H9 (cell line): ENCODE measurements at regions not wholly inside any gene's neighbourhood (a gene's known extent, or its start where the extent isn't known, plus 50 kb on each side); places are given as distances from the start of the nearest gene placed in this dataset.

Source experiments
- DNase-seq: peaks from one replicate; pipeline ENCODE4 v3.0.0-alpha.2; 2017
- H2AFZ ChIP-seq: one replicate; pipeline ENCODE4 v1.6.1; 2013; ENCODE audit warnings: mild to moderate bottlenecking, low read length, control low read depth, moderate library complexity
- H2AK5ac ChIP-seq: 2 replicates; pipeline ENCODE4 v1.6.1; 2013; ENCODE audit warnings: low read length, control low read depth, mixed read lengths; ENCODE audit not compliant: insufficient read length
- H2BK120ac ChIP-seq: one replicate; pipeline ENCODE4 v1.6.1; 2013; ENCODE audit warnings: low read depth, mild to moderate bottlenecking, low read length, control low read depth, inconsistent platforms; ENCODE audit not compliant: poor library complexity, severe bottlenecking
- H2BK12ac ChIP-seq: 2 replicates; pipeline ENCODE4 v1.6.1; 2013; ENCODE audit warnings: low read length, control low read depth, mixed read lengths, low read depth; ENCODE audit not compliant: insufficient read length
- H2BK15ac ChIP-seq: 2 replicates; pipeline ENCODE4 v1.6.1; 2013; ENCODE audit warnings: low read depth, low read length, control low read depth
- H2BK20ac ChIP-seq: one replicate; pipeline ENCODE4 v1.6.1; 2013; ENCODE audit warnings: low read depth, mild to moderate bottlenecking, low read length, control low read depth, inconsistent platforms; ENCODE audit not compliant: poor library complexity, severe bottlenecking
- H2BK5ac ChIP-seq: 2 replicates; pipeline ENCODE4 v1.6.1; 2013; ENCODE audit warnings: low read length, control low read depth, mixed read lengths; ENCODE audit not compliant: insufficient read length
- H3K14ac ChIP-seq: 2 replicates; pipeline ENCODE4 v1.6.1; 2013; ENCODE audit warnings: low read length, control low read depth; ENCODE audit not compliant: insufficient read depth
- H3K18ac ChIP-seq: 2 replicates; pipeline ENCODE4 v1.6.1; 2013; ENCODE audit warnings: low read depth, mild to moderate bottlenecking, mixed read lengths, low read length, control low read depth; ENCODE audit not compliant: insufficient read length
- H3K23ac ChIP-seq: 2 replicates; pipeline ENCODE4 v1.6.1; 2013; ENCODE audit warnings: low read length, control low read depth, mixed read lengths, low read depth; ENCODE audit not compliant: insufficient read length
- H3K23me2 ChIP-seq: 2 replicates; pipeline ENCODE4 v1.6.1; 2013; ENCODE audit warnings: low read depth, mild to moderate bottlenecking, mixed read lengths, low read length, control low read depth; ENCODE audit not compliant: insufficient read length, poor library complexity, severe bottlenecking
- H3K27ac ChIP-seq: 2 replicates; pipeline ENCODE4 v1.5.1; 2013; ENCODE audit warnings: low read length, control low read depth, mixed read lengths, low read depth; ENCODE audit not compliant: insufficient read length
- H3K27me3 ChIP-seq: 2 replicates; pipeline ENCODE4 v1.6.1; 2013; ENCODE audit warnings: low read length, control low read depth, inconsistent platforms; ENCODE audit not compliant: insufficient read depth
- H3K4ac ChIP-seq: 2 replicates; pipeline ENCODE4 v1.6.1; 2013; ENCODE audit warnings: low read depth, mild to moderate bottlenecking, control low read depth, inconsistent platforms, low read length, moderate library complexity
- H3K4me1 ChIP-seq: 2 replicates; pipeline ENCODE4 v1.6.1; 2013; ENCODE audit warnings: low read length, control low read depth, inconsistent platforms; ENCODE audit not compliant: insufficient read depth
- H3K4me2 ChIP-seq: 2 replicates; pipeline ENCODE4 v1.6.1; 2013; ENCODE audit warnings: low read length, control low read depth, mixed read lengths; ENCODE audit not compliant: insufficient read length, insufficient read depth
- H3K56ac ChIP-seq: 2 replicates; pipeline ENCODE4 v1.6.1; 2013; ENCODE audit warnings: low read depth, mild to moderate bottlenecking, mixed read lengths, low read length, control low read depth; ENCODE audit not compliant: insufficient read length
- H3K79me1 ChIP-seq: 2 replicates; pipeline ENCODE4 v1.6.1; 2013; ENCODE audit warnings: low read depth, mild to moderate bottlenecking, moderate library complexity, low read length, control low read depth, inconsistent platforms; ENCODE audit not compliant: insufficient read depth, poor library complexity, severe bottlenecking
- H3K79me2 ChIP-seq: 2 replicates; pipeline ENCODE4 v1.6.1; 2013; ENCODE audit warnings: low read length, control low read depth, inconsistent platforms; ENCODE audit not compliant: insufficient read depth
- H3K9ac ChIP-seq: 2 replicates; pipeline ENCODE4 v1.6.1; 2013; ENCODE audit warnings: low read length, control low read depth, mixed read lengths; ENCODE audit not compliant: insufficient read length; ENCODE audit errors: extremely low read depth
- H3K9me3 ChIP-seq: one replicate; pipeline ENCODE4 v1.6.1; 2013; ENCODE audit warnings: low read depth, low read length, inconsistent platforms; ENCODE audit not compliant: control insufficient read depth
- H3T11ph ChIP-seq: one replicate; pipeline ENCODE4 v1.6.1; 2013; ENCODE audit warnings: mild to moderate bottlenecking, low read length, control low read depth, inconsistent platforms
- H4K20me1 ChIP-seq: one replicate; pipeline ENCODE4 v1.6.1; 2013; ENCODE audit not compliant: control insufficient read depth, insufficient read length, insufficient read depth
- H4K5ac ChIP-seq: 2 replicates; pipeline ENCODE4 v1.6.1; 2013; ENCODE audit warnings: low read depth, mild to moderate bottlenecking, mixed read lengths, low read length, control low read depth; ENCODE audit not compliant: insufficient read length
- H4K8ac ChIP-seq: replicated peaks from 2 replicates; pipeline ENCODE4 v1.6.1; 2013; ENCODE audit warnings: low read length, control low read depth, mixed read lengths, low read depth; ENCODE audit not compliant: insufficient read length
- H4K91ac ChIP-seq: 2 replicates; pipeline ENCODE4 v1.6.1; 2013; ENCODE audit warnings: low read depth, mild to moderate bottlenecking, moderate library complexity, mixed read lengths, low read length, control low read depth; ENCODE audit not compliant: insufficient read length
- H3K27ac Mint-ChIP-seq, 3 experiments: 2 replicates in 2 of 3; 3 replicates in 1 of 3; pipeline ENCODE4 v1.8.0; 2020 to 2021; ENCODE audit warnings: mixed read lengths in 3 of 3, mild to moderate bottlenecking in 1 of 3, moderate library complexity in 1 of 3
- H3K27me3 Mint-ChIP-seq: 2 replicates; pipeline ENCODE4 v1.8.0; 2021; ENCODE audit warnings: low read depth, mild to moderate bottlenecking, moderate library complexity, mixed read lengths
- H3K36me3 Mint-ChIP-seq, 3 experiments: 2 replicates in 2 of 3; 3 replicates in 1 of 3; pipeline ENCODE4 v1.8.0; 2020 to 2021; ENCODE audit warnings: low read depth in 3 of 3, mixed read lengths in 3 of 3; ENCODE audit not compliant: insufficient read depth in 1 of 3
- H3K4me1 Mint-ChIP-seq, 2 experiments: 2 replicates each; pipeline ENCODE4 v1.8.0; 2020; ENCODE audit warnings: mixed read lengths in 2 of 2
- H3K4me3 Mint-ChIP-seq, 2 experiments: 2 replicates in 1 of 2; 3 replicates in 1 of 2; pipeline ENCODE4 v1.8.0; 2020 to 2021; ENCODE audit warnings: mild to moderate bottlenecking in 2 of 2, mixed read lengths in 2 of 2, moderate library complexity in 1 of 2
- H3K9me3 Mint-ChIP-seq, 2 experiments: 2 replicates in 1 of 2; 3 replicates in 1 of 2; pipeline ENCODE4 v1.8.0; 2020; ENCODE audit warnings: mild to moderate bottlenecking in 2 of 2, mixed read lengths in 2 of 2, moderate library complexity in 1 of 2
- CTCF ChIP-seq: fragments of 200-600 bp; sonication (generic); conservative IDR thresholded peaks from 3 replicates; pipeline ENCODE4 v1.8.0; 2021; ENCODE audit warnings: antibody characterized with exemption, mild to moderate bottlenecking
- WGBS: extraction: QIAGEN DNeasy Blood & Tissue Kit; methylation state at CpG from one replicate; pipeline ENCODE4 v1.1.7; 2013; ENCODE audit warnings: missing lambda C conversion rate, low lambda C conversion rate, mixed read lengths; ENCODE audit not compliant: insufficient read length; ENCODE audit errors: extremely low coverage; 5-methylcytosine and 5-hydroxymethylcytosine counted together

GRCh38 chr1:95754412-95754811 lies 520.4 kb downstream of the RWDD3 start:
- no peak overlapping the region for H3K23ac ChIP-seq
- no peak overlapping the region for H2AK5ac ChIP-seq
- DNase-seq: no peak
- H3K4ac ChIP-seq: no peak overlapping the region
- no peak for TF ChIP-seq CTCF
- no peak overlapping the region for H3K56ac ChIP-seq
- H4K8ac ChIP-seq: no peak overlapping the region
- no peak overlapping the region for H3K27ac Mint-ChIP-seq
- no peaks in the 10 kb centered on the region for H3K4me1 ChIP-seq
- H2BK20ac ChIP-seq: no peak overlapping the region
- H3K79me1 ChIP-seq: no peaks in the 10 kb centered on the region
- H4K91ac ChIP-seq: no peak overlapping the region
- WGBS: no CpG with 5 or more reads among the region's 6 CpGs
- H3K27me3 ChIP-seq: no peaks in the 10 kb centered on the region
- H3K4me2 ChIP-seq: no peak overlapping the region
- H2BK120ac ChIP-seq: no peak overlapping the region
- H3K23me2 ChIP-seq: no peaks in the 10 kb centered on the region
- peaks cover 15 to 18% of the 10 kb centered on the region in 2 experiments for H3K9me3 Mint-ChIP-seq
- H4K5ac ChIP-seq: no peak overlapping the region
- no peaks in the 10 kb centered on the region for H4K20me1 ChIP-seq
- H3T11ph ChIP-seq: no peak overlapping the region
- no peak overlapping the region for H3K27ac ChIP-seq
- no peak overlapping the region for H3K18ac ChIP-seq
- no peak overlapping the region for H2BK15ac ChIP-seq
- no peak overlapping the region for H3K9ac ChIP-seq
- H3K36me3 Mint-ChIP-seq: peaks cover 5 to 29% (median 6%) of the 10 kb centered on the region in 3 experiments
- H3K4me1 Mint-ChIP-seq: peaks cover 0 to 10% of the 10 kb centered on the region in 2 experiments; a peak in 1 of 4 replicates
- H3K79me2 ChIP-seq: no peaks in the 10 kb centered on the region
- no peaks in the 10 kb centered on the region for H3K27me3 Mint-ChIP-seq
- no peak overlapping the region for H2BK12ac ChIP-seq
- H3K14ac ChIP-seq: no peak overlapping the region
- no peak overlapping the region for H2AFZ ChIP-seq
- H3K9me3 ChIP-seq: peaks cover 6% of the 10 kb centered on the region
- no peak overlapping the region for H2BK5ac ChIP-seq
- H3K4me3 Mint-ChIP-seq: no peak overlapping the region
